Stimulated activated CD4-positive, alpha-beta T cell treated with anti-CD3 and anti-CD28 coated beads, TNF-alpha, amount 100 ng/mL, for 48 hours (primary cell): ENCODE measurements at regions not wholly inside any gene's neighbourhood (a gene's known extent, or its start where the extent isn't known, plus 50 kb on each side); places are given as distances from the start of the nearest gene placed in this dataset.

ENCODE experiments used
- DNase-seq, 3 donors: peaks; one replicate each; pipeline ENCODE4 v3.0.0-alpha.2; 2020; ENCODE audit warnings: low read depth in 3 of 3

GRCh38 chr4:138567696-138568095 lies 325.5 kb upstream of the SLC7A11 start:
- no peak for DNase-seq

- no peak for DNase-seq
Measured at GRCh38 chr4:138565576-138565975, 323.4 kb upstream of the SLC7A11 start.

GRCh38 chr4:138562544-138562991 lies 320.4 kb upstream of the SLC7A11 start:
- DNase-seq: no peak

DNA sequence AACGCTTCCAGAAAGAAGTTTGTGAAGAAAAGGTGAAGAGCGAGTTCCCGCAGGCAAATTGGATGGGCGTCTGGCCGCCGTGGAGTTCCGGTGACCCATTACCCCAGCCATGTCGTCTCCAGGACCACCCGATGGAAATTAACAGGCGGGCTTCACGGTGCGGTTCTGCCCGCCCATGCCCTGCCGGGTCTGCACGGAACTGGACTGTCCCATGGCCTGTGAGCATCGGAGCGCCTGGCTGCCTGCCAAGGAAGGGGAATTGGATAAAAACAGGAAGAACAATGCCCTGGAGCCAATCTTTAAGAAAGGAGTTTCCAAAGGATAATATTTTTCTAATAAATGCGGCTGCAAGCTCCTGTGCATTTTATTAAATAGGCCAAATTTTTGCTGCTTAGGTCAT lies 319.8 kb upstream of the SLC7A11 start:
- DNase-seq: no peak

- DNase-seq: no peak
Measured at GRCh38 chr4:138561276-138561880, 319.2 kb upstream of the SLC7A11 start.

DNA sequence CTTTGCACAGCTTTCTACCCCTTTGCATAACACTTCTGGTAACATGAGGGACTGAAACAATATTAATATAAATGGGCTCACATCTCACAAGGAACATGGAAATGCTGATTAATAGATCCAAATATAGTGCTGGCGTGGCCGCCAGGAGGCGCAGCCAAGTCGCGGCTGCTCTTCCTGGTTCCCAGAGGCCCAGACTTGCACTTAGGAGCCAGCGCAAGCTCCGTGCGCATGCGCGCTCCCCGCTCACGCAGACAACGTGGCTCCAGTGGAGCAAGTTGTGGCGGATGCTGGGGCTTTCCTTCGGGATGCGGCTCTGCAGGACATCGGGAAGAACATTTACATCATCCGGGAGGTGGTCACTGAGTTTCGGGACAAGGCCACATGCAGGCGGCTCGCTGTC lies 318.3 kb upstream of the SLC7A11 start:
- DNase-seq: no peak

GRCh38 chr4:138558886-138559285 lies 316.7 kb upstream of the SLC7A11 start:
- no peak for DNase-seq

DNA sequence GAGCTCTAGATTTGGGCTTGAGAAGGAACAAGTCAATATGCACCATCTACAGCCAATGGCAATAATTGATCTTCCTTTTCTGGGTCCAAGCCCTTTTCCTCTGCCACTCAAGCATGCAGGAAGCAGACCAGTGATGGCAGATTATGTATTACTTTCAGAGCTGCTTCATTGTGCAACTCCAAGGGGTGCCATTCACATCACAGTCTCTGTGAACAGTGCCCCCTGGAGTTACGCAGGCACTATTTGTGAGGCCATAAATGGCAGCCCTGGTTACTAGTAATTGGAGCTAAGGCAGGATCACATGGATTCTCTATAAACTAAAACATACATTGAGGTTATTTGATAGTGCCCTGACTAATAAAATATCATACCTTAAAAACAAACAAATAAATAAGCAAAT lies 313.4 kb upstream of the SLC7A11 start:
- no peak for DNase-seq

DNA sequence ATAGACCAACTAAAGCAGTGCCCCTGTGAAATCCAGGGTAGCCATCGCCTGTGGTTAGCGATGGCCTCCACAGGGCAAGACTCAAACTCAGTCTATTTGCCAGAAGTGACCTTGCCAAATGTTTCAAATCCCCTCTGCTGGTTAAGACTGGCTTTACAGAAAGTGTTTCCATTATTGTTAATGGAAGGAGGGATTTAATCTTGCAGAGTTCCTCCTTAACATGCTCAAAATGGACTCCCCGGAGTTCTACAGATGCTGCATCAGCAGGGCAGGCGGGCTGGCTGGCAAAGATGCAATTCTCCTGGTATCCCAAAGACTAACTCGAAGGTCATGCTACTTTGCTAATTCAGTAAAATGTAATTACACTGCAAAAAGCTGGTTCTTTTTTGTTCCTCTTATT lies 313.0 kb upstream of the SLC7A11 start:
- DNase-seq: no peak

- no peak for DNase-seq
Measured at GRCh38 chr4:138553001-138553845, 311.1 kb upstream of the SLC7A11 start.

- DNase-seq: no peak
Measured at GRCh38 chr4:138542191-138542776, 300.1 kb upstream of the SLC7A11 start.

- DNase-seq: no peak
Measured at GRCh38 chr4:138540056-138540800, 298.1 kb upstream of the SLC7A11 start.

GRCh38 chr4:138538743-138539142 lies 296.6 kb upstream of the SLC7A11 start:
- DNase-seq: no peak

GRCh38 chr4:138537731-138538490 lies 295.8 kb upstream of the SLC7A11 start:
- DNase-seq: no peak

DNA sequence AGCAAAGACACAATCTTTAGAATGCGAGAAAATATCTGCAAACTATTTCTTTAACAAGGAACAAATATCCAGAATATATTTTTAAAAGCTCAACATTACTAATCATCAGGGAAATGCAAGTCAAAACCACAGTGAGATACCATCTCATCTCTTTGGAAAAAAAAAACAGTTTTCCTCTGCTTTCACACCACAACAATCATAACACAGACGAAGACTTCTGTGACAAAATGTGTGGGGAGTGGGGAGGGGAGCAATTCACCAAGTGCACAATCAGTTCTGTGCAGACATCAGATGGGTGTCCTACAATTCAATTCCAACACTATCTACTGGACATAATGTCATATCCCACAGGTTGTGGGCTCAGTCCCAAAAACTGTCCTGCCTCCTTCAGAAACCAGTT lies 293.2 kb upstream of the SLC7A11 start:
- no peak for DNase-seq

GRCh38 chr4:138522366-138522765 lies 280.2 kb upstream of the SLC7A11 start:
- no peak for DNase-seq

GRCh38 chr4:138521809-138522208 lies 279.7 kb upstream of the SLC7A11 start:
- DNase-seq: no peak

DNA sequence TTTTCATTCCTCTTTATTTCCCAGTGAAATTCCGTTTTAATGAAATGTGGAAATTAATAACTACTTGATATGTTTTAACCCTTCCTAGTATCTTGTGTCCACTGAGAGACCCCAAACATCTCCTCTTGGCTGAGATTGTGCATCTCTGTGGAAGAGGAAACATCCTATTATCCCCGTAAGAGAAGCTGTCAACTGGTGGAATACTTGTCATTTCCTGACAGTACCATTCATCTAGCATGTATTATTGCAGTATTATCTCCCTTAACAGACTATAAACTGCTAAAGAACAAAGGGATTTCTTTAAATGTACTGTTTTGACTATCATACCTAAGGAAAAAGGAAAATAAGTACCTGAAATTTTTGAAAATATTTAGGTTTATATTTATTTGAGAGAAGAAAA lies 277.3 kb upstream of the SLC7A11 start:
- DNase-seq: no peak

DNA sequence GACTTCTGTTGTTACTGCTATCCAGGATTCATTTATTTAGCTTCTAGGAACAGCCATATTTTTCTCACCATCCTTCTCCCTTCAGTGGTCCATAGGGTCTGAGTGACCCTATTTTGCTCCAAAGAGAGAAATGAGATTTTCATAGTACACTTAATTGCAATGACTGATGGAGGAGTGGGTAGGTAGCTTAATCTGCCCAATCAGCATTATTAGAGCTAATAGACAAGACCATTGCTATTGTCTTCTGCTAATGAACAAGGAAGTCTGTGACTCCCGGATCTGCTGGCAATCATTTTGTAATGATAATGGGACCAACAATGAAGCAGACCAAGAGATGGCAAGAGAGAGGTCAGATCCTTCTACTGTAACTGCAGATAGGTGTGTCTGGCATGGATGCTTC lies 271.4 kb upstream of the SLC7A11 start:
- DNase-seq: no peak

DNA sequence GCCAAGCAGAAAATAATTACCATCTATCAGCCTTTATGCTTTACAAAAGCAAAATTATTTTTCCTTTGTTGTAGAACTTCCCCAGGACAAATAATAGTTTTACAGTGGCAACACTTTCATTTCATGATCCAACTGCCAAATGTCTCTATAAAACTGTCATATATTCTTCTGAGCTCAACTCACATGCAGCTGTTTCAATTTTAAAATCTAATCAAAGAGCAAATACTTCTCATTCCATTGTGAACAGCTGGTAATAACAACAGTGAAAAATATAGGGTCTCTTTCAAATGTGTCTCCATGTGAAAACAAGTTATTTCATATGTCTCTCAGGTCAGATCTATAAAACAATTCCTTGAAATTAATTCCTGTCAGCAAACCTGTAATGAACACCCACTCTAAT lies 270.6 kb upstream of the SLC7A11 start:
- DNase-seq: no peak

DNA sequence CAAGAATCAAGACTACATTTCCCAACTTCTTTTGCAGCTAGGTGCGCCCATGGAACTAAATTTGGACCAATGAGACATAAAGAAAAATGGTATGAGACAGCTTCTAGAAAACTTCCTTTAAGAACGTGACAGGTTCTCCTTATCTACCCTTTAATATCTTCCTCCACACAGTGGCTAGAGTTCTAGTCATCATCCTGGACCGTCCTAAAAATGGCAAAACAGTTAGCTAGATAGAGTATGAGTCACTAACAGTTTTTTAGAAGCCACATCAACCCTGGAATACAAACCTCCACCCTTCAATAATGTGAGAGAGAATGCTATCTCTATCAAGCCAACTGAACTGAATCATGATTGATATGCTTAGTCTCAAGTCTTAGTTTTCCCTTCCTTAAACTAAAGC lies 267.9 kb upstream of the SLC7A11 start:
- DNase-seq: no peak

DNA sequence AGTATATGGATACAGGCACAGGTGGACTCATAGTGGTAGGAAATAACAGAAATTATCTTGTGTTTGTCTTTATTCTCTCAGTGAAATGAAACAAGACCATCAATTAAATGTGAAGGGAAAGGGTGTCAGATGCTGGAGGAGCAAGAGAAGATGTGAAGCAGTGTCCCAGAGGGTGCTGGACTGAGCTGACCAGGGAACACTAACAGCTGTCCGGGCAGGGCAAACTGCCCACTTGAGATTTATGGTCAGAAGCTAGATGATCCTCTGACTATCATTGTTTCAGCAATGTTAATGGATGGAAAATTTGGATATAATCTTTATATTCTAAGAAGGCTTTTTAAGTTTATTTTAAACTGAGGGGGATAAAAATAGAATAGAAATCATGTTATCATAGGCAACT lies 267.2 kb upstream of the SLC7A11 start:
- no peak for DNase-seq
